ENCODE measurements at regions not wholly inside any gene's neighbourhood (a gene's known extent, or its start where the extent isn't known, plus 50 kb on each side); places are given as distances from the start of the nearest gene placed in this dataset.

- TF ChIP-seq CTCF (IDR thresholded peaks at IDR 0.05), result no peak
- TF ChIP-seq POLR2A (IDR thresholded peaks at IDR 0.05), result no peak
- no peak for TF ChIP-seq POLR2AphosphoS5 (IDR thresholded peaks at IDR 0.05)
- TF ChIP-seq EP300 (IDR thresholded peaks at IDR 0.05), result no peak
These were observed 283.6 kb upstream of the ATP5MC3 start for GRCh38 chr2:175465101-175465500.
